ENCODE measurements at regions not wholly inside any gene's neighbourhood (a gene's known extent, or its start where the extent isn't known, plus 50 kb on each side); places are given as distances from the start of the nearest gene placed in this dataset.

- DNase-seq: peak in 1 of 2 experiments; percentile 29
Measured at GRCh38 chr4:107243141-107243781, 207.1 kb upstream of the DKK2 start.

- DNase-seq: no peak
Measured at GRCh38 chr4:107220976-107221375, 184.9 kb upstream of the DKK2 start.

DNA sequence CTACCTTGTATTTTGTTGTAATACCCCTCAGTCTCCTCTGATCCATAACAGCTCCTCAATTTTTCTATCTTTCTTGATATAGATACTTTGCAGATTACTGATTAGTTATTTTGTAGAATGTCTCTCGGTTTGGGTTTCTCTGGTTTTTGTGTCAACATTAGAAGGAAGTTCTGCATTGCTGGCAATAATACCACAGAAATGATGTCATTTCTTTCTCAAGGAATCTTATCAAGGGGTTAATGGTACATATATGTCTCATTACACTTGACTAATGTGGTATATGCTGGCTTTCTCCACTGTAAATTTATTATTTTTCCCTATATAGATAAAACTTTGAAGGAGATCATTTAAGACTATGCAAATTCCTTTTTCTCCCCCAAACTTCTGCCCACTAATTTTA lies 183.6 kb upstream of the DKK2 start:
- no peak for DNase-seq

DNA sequence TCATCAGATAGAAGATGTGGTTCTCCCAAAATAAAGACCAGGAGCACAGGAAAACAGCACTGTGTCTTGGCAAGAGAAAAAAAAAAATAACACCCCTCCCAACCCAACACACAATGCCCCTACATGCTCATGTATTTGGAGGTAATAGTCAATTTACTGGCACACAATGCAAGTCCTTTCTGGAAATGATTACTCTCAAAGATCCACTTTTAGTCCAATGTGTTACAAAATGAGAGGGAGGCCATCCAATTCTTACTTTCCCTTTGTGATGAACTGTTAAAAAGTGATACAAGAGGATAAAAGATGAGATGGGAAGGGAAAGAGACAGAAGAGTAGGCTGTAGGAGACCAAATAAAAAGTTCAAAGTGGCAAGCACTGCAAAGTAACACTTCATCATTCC lies 180.3 kb upstream of the DKK2 start:
- DNase-seq: no peak

- DNase-seq: no peak
Measured at GRCh38 chr4:107215222-107215621, 179.1 kb upstream of the DKK2 start.

DNA sequence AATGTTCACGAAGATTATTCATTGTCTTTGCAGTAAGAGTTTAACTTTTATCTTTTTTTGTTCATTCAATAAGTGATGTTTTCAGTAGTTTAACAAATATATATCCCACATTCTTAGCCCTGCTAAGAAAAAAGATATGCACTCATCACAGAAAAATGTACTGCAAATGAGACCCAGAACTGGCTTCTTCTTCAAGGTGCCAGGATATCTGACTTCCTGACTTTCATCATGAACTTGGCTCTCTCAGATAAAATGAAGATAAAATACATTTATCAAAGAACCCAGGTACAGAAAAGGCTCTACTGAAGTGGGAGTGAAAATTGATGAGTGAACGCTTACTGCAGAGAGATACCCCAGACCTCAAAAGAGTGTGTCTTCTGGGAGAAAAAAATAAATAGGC lies 177.8 kb upstream of the DKK2 start:
- DNase-seq: no peak

DNA sequence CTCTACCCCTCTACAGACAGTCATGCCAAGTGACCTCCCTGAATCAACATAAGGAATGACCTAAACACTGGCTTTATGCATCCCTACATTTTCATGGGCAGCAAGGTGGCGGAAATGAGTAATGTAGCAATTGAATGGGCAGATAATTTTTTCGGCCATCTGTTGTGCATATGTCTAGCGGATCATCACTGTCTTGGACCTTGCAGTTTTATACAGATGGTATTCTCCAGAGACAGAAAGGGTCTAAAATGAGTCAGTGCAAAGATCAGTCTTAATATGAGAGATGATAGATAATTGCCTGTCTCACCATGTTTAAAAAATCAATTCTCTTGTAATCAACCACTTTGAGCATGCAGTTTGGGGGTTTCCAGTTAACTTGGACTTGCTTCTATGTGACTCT lies 177.3 kb upstream of the DKK2 start:
- DNase-seq: peak in 1 of 2 experiments; percentile 54

- no peak for DNase-seq
Measured at GRCh38 chr4:107212565-107212964, 176.5 kb upstream of the DKK2 start.

GRCh38 chr4:107210450-107211239 lies 174.5 kb upstream of the DKK2 start:
- no peak for DNase-seq

GRCh38 chr4:107203733-107204132 lies 167.6 kb upstream of the DKK2 start:
- no peak for DNase-seq

- no peak for DNase-seq
Measured at GRCh38 chr4:107202744-107203143, 166.6 kb upstream of the DKK2 start.

DNA sequence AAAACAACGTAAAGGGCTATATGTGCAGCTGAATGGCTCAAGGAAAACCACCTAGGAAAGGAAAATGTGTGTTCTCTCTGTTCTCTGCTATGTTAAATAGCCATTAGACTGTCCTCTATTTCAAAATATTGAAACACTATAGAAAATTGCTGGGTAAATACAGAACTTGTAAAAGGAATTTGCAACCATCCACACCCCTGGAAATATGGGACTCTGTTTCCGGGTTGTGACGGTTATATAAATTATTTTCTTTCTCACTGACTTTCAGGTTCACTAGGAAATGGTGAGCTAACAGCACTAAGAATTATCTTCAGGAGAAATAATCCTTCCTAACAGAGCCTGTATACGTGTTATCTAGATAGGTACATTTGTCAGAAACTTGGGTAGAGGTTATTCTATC lies 161.0 kb upstream of the DKK2 start:
- no peak for DNase-seq

GRCh38 chr4:107196312-107196711 lies 160.2 kb upstream of the DKK2 start:
- no peak for DNase-seq

GRCh38 chr4:107194005-107194404 lies 157.9 kb upstream of the DKK2 start:
- no peak for DNase-seq

- DNase-seq: no peak
Measured at GRCh38 chr4:107192601-107193000, 156.5 kb upstream of the DKK2 start.

GRCh38 chr4:107187091-107187490 lies 151.0 kb upstream of the DKK2 start:
- no peak for DNase-seq

DNA sequence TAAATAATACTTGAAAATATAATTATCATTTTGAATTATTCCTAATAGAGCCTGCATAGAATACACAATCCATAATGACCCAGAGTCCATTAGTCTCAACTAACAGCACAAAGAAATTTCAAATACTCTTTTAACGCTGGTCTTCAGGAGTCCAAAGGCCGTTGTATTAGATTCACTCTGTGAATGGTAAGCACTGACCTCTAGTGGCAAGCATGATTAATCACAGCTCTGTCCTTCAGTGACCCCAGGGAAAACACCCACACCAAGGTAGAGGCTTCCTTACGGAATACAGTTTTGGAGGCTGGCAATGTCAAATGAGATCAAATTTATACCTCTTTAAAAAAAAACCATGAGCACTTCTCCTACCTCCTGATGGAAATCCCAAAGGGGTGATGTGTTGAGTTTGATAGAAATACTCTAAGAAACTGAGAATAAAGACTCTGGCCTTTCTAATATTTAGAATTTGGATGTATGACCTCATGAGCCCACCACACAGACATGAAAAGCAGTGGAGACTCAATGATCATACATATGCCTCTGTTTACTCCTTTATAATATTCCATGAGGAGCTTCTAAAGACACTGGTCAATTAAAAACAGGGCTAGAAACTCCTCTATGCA lies 147.2 kb upstream of the DKK2 start:
- DNase-seq: peak; percentile 35 to 62

- DNase-seq: no peak
Measured at GRCh38 chr4:107182347-107182746, 146.2 kb upstream of the DKK2 start.

DNA sequence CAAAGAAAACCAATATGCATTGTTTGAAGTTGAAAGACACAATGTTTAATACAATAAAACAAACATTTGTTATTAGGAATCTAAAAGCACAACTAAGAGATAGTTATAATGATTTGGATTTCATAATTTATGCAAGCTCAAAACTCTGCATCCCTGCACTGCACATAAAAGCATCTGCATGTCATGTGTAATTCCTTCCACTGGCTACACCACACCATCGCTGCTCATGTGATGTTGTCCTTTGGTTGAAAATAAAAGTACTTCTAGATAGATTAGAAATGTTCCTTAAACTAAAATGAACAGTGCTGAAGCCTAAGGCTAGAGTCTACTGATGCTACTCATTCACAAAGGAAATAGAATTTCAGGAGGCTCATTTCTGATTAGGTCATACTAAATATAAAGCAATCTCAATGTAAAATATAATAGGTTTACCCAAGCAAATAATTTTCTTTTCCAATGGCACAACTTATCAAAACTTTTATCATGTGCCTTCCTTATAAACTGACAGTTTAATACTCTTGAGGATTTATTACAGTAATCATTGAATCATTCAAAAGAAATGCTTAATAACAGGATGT lies 130.8 kb upstream of the DKK2 start:
- DNase-seq: no peak

DNA sequence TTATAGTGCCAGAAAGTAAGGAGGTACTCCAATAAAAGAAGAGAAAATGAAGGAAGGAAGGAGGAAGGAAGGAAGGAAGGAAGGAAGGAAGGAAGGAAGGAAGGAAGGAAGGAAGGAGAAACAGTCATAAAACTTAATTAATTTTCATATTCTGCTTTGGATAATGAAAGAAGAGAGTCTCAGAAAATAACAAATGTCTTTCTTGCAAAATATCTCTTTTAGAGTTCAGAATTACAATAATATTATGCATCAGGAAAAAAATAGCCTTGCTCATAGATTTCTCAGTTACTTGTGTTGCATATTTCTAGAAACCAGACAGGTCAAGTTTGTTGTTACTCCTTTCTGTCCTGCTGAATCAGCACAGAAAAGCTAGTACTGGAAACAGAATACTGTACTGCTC lies 130.1 kb upstream of the DKK2 start:
- DNase-seq: no peak

DNA sequence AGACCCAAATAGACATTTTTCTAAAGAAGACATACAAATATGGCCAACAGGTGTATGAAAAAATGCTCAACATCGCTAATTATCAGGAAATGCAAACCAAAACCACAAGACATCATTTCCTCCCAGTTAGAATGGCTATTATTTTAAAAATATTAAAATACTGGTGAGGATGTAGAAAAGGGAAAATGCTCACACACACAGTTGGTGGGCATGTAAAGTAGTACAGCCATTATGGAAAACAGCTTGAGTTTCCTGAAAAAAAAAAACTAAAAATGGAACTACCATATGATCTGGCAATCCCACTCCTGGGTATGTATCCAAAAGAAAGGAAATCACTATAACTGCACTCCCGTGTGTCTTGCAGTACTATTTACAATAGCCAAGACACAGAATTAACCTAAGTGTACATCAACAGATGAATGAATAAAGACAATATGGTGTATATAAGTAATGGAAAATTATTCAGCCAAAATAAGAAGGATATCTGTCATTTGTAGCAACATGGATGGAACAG lies 128.9 kb upstream of the DKK2 start:
- no peak for DNase-seq

DNA sequence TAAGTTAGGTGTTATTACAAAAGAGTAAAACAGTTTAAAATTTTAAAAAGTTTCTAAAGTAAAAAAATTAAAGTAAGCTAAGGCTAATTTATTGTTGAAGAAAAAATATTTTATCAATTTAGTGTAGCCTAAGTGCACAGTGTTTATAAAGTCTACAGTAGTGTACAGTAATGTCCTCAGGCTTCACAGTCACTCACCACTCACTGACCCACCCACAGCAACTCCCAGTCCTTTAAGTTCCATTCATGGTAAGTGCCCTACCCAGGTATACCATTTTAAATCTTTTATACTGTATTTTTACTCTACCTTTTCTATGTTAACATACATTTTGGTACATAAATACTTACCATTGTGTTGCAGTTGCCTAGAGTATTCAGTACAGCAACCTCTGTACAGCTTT lies 120.3 kb upstream of the DKK2 start:
- no peak for DNase-seq

GRCh38 chr4:107155366-107155765 lies 119.3 kb upstream of the DKK2 start:
- DNase-seq: no peak

DNA sequence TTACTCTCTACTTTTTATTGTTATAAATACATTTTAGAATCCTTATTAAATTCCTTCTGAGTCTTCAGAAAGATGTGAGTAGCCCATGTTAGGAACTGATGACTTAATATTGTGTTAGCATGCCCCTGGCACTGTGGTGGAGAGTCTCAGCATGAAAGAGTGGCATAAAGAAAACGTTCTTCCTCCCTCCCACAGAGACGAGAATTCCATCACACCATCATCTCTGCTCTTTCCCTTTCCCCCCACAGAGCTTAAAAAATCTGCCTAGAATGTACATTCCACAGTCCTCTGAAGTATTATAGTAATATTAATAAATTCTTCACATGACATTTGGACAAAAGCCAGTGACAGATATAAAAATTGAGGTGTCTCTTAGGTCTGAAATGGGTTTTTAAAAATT lies 117.8 kb upstream of the DKK2 start:
- no peak for DNase-seq
